CD4-positive, alpha-beta T cell treated with Interleukin-4 for 4 hours (primary cell): ENCODE measurements at regions not wholly inside any gene's neighbourhood (a gene's known extent, or its start where the extent isn't known, plus 50 kb on each side); places are given as distances from the start of the nearest gene placed in this dataset.

Experiments used
- DNase-seq: peaks from one replicate; pipeline ENCODE4 v3.0.0-alpha.2; 2020

GRCh38 chr2:213202011-213202410, 50.6 kb upstream of the IKZF2 start:
- no peak for DNase-seq

GRCh38 chr2:213205944-213206343, 54.5 kb upstream of the IKZF2 start:
- DNase-seq = no peak

GRCh38 chr2:213213186-213213585, 61.8 kb upstream of the IKZF2 start:
- no peak for DNase-seq

DNA sequence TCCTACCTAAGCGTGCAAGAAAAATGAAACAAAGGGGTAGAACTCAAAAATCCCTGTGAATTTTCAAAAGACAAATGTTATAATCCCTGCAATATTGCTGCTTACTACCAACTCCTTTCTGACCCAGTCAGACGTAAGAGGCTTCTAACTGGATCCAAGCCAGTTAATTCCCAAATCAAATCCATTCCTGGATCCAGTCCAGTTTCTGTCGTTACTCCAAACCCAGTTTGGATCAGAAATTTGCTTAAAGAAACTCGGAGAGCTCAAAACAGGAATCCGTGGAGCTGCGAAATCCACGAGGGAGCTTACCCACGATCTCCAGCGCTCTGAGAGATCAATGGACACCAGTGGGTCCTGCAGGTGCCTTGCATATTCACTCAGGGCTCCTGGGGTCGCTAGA, 62.8 kb upstream of the IKZF2 start:
- DNase-seq = no peak

- no peak for DNase-seq
These were observed 65.0 kb upstream of the IKZF2 start for GRCh38 chr2:213216461-213216860.

GRCh38 chr2:213219816-213220215, 64.4 kb upstream of the SPAG16 start:
- DNase-seq = no peak

DNA sequence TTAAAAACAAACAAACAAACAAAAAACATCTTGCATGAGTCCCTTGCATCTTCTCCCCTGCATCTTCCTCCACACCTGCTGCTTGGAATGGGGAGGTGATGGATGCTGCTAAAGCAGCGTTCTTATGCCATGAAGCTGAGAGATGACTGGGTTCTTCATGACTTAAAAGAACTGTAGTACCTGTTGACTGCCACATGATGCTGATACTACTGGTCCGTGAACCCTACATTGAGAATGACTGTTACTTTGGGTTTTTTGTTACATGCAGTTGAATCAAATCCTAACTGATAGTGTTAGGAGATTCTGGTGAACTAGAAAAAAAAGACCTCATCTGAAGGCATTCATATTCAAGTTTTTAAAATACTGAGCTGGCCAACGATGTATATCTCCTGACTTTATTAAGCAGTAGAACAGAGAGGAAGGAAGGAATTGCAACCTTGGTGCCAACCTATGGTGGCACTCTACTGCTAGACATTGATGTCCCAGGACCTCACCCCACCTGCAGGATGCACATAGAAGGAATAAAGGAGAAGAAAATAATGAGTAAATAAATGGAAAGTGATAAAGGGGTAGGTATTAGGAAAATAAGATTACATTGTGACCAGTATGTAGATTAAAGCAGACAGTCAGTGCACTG, 63.2 kb upstream of the SPAG16 start:
- DNase-seq = no peak

GRCh38 chr2:213221957-213222356, 62.3 kb upstream of the SPAG16 start:
- no peak for DNase-seq

DNA sequence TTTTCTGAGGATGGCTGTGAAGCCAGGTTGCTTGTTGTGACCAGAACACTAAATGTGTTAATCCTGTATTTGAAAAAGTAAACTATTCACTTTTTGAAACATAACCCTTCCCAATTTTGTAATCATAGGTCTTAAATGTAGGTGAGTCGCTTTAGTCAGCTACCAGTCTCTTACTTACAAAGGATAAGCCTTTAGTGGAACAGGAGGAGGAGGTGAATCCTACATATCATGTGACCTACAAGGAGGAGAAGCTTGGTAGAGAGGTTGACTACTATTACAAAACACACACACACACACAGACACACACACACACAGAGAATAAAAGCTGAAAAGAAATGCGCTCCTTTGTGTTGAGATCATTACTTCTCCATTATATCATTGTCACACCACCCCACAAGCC, 59.9 kb upstream of the SPAG16 start:
- DNase-seq = no peak

- DNase-seq = no peak
These were observed 58.4 kb upstream of the SPAG16 start for GRCh38 chr2:213225866-213226265.

DNA sequence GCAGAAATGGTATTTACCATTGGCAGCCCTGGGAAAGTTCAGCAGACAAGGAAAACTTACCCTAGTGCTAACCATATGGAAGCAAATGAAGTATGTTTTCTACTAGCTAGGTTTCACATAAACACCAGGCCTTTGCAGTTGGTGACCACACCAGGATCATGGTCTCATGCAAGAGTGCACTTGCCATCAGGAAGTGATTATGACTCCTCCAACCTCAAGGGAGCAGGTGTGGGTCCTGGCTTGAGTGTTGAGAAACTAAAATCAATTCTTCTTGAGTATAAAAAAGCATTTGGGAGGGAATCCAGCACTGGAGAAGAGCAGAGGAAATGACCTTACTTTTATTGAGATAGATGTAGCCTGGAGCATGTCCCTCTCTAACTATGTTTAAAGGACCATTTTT, 56.8 kb upstream of the SPAG16 start:
- no peak for DNase-seq

- no peak for DNase-seq
These were observed 55.6 kb upstream of the SPAG16 start for GRCh38 chr2:213228638-213229037.

GRCh38 chr2:213229814-213230213, 54.5 kb upstream of the SPAG16 start:
- DNase-seq = no peak

DNA sequence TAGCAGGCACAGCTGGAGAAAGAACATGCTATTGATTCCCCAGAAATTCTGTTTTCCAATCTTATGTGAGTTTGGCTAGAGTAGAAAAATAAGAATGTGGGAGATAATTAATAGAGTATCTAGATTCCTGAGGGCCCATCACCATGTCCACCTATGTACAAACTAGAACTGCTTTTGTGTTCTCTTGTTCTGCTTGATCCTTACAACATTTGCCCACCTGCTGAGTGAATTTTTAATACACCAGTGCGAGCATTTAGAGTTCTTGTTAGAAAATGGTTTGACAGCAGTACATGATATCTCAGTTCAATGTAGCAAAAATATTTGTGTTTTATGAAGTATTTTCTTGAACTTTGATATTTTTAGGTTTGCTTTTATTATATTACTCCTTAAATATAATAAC, 52.3 kb upstream of the SPAG16 start:
- no peak for DNase-seq

- peak; percentile 64 for DNase-seq
These were observed 51.4 kb upstream of the SPAG16 start for GRCh38 chr2:213232649-213233437.

- no peak for DNase-seq
These were observed 50.6 kb upstream of the SPAG16 start for GRCh38 chr2:213233438-213234330.
